Erythroblast (primary cell): ENCODE measurements at regions not wholly inside any gene's neighbourhood (a gene's known extent, or its start where the extent isn't known, plus 50 kb on each side); places are given as distances from the start of the nearest gene placed in this dataset.
"Not testable (repeated sequence)": the region's sequence is repeated elsewhere in the genome, so short reads cannot be mapped to it uniquely, and the experiment has no call there.

Source experiments
- DNase-seq, 2 experiments: peaks; one replicate each; lab custom pipeline; 2025; lab: John Stamatoyannopoulos, UW
- GATA1 ChIP-seq: IDR thresholded peaks from 2 replicates; pipeline ENCODE4 v1.6.1; 2011; ENCODE audit warnings: low read depth, mild to moderate bottlenecking, control low read depth, low read length, moderate library complexity
- POLR2A ChIP-seq: IDR thresholded peaks from 2 replicates; pipeline ENCODE4 v1.6.1; 2011; ENCODE audit warnings: mild to moderate bottlenecking, low read length

DNA sequence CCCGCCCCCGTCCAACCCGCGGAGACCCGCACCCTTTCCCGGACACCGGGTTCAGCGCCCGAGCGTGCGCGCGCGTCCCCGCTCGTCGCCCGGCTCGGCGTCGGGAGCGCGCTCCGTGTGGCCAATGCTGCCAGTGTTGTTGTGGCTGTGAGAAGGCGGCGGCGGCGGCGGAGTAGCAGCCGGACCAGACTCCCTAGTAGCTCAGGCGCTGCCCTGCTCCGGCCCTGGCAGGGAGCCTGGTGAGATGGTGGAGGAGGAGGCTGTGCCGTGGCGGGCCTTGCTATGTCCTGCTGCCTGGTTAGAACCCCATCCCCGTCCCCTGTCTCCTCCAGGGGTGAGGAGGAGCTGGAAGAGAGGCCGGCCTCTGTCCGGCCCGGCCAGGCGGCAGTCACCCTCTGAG lies 553.2 kb downstream of the TUBA3C start:
- DNase-seq: no peak
- TF ChIP-seq POLR2A: no peak
- TF ChIP-seq GATA1: no peak

DNA sequence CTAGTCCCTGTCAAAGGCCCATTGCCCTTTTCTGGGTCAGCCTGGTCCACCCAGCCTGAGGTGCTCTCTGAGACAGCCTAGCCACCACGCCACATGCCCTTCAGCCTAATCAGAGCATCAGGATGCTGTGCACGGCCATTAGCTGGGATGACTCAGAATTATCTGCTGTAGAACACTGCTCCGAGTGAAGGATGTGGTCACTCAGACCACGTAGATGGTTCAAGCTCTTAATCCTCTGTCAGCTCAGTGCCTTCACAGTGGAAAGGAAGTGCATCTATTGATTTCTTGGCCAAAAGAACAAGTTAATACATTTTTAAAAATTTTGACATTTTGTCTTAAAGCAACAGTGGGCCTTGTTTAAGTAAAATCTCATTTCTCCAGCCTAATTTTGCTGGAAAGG lies 557.6 kb downstream of the TUBA3C start:
- DNase-seq: not testable (repeated sequence)

DNA sequence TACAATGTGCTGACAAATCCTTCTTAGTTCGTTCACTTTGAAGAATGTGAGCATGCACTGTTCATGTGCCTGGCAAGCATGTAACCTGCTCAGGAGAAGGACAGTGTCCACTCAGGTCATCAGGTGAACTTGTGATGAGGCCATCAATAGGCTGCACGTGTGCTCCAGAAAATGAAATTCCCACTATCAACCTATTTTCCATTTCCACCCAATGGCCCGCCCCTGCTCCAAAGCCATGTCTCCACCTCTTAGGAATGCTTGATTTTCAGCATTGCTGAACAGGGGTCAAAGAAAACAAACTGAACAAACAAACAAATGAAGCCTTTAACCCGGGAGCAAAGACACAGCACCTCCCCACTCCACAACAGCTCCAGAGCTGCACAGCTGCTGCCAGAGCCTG lies 563.2 kb downstream of the TUBA3C start:
- DNase-seq: not testable (repeated sequence)

DNA sequence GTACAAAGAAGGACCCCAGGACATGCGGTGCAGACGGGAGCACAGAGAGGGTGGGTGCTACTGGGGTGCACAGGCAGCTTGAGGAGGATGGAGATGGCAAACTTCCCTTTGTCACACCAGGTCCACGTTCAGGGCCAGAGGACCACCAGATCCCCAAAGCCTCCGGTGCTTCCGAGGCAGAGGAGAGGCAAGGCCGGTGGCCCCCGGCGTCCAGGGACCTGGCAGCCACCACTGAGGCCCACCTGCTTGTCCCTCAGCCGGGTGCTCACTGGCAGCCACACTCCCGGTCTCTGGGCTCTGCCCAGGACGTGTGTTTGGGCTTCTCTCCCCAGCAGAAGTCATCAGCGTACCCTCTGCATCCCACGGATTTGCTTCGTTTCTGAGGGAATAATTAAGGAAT lies 571.1 kb downstream of the TUBA3C start:
- not testable (repeated sequence) for DNase-seq

GRCh38 chr13:18609371-18609770 lies 572.3 kb downstream of the TUBA3C start:
- not testable (repeated sequence) for DNase-seq

DNA sequence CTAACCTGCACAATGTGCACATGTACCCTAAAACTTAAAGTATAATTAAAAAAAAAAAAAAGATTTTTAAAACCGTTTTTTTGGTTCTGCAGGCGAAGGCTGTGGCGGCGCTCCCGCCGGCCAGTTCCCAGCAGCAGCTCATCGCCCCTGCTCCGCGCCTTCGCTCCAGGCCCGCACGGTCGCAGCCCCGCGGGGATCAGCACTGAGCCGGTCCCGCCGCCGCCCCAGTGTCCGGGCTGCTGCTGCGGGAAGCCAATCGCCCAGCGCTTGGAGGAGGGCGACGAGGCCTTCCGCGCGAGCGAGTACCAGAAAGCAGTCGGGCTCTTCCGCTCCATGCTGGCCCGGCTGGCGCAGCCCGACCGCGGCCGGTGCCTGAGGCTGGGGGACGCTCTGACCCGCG lies 572.8 kb downstream of the TUBA3C start:
- DNase-seq: not testable (repeated sequence)

GRCh38 chr13:18600366-18600765 lies 581.3 kb downstream of the TUBA3C start:
- not testable (repeated sequence) for DNase-seq

DNA sequence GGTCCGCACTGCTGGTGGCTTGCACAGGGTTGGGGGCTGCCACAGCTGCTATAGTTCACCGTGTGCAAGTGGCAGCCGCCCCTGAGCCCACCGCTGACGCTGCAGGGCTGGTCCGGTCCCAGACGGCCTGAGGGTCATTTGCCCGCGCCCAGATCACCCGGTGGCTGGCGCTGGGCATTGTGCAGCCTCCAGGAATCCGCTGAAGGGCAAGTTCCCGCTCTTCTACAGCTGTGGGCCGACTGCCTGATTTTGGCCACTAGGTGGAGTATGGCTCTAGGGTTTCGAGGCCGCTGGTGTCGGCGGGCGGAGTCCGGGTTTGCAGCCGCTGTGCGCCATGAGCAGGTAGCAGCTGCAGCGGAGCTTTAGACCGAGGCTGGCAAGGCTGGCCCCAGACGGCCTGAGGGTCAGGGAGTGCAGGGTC lies 581.8 kb downstream of the TUBA3C start:
- not testable (repeated sequence) for DNase-seq

DNA sequence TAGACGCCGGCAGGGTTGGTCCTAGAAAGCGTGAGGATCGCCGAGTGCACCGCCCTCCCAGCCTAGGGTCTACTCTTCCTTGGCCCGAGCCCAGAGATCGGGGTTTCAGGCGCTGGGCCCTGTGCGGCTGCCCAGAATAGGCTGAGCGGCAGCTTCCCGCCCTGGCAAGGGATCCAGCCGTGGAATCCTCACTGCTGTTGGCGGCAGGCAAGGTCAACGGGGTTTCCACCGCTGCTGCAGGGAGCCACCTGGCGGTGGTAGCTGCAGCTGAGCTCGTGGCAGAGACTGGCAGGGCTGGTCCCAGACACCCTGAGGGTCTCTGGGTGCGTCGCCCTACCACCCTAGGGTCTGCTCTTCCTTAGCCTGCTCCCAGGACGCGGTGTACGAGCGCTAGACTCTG lies 583.1 kb downstream of the TUBA3C start:
- DNase-seq: not testable (repeated sequence)

GRCh38 chr13:18597940-18598339 lies 583.7 kb downstream of the TUBA3C start:
- DNase-seq: not testable (repeated sequence)

DNA sequence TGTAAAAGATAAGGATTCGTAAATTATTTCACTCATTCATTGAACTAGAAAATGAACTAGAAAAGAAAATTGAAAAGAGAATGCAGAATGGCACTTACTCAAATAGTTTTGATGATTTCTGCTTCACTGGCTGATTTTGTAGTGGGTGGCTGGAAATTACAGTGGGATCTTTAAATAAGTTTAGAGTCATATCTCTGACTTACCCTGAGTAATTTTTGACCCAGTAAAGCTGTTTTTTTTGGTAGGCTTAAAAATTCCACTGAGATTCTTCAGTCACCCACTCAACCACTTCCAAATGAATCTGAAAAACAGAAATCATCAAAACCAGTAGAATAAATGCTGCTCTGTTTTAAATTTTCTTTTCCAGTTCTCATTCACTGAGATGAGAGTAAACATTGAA lies 604.5 kb downstream of the TUBA3C start:
- DNase-seq: not testable (repeated sequence)

DNA sequence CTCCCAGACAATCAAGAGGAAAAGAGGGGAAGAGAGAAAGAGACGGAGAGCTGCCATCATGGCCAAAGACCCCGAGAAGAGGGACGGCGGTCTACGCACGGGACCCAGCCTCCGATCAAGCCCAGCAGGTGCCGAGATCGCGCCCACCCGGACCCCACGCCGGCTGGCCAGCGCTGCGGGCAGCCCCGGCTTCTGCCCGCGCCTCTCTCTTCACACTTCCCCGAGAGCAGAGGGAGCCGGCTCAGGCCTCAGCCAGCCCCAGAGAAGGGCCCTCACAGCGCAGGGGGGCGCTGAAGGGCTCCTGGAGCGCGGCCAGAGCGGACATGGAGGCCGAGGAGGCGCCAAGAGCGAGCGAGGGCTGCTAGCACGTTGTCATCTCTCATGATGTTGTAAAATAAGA lies 613.7 kb downstream of the TUBA3C start:
- not testable (repeated sequence) for DNase-seq
